Calu3 (cell line): ENCODE measurements at regions not wholly inside any gene's neighbourhood (a gene's known extent, or its start where the extent isn't known, plus 50 kb on each side); places are given as distances from the start of the nearest gene placed in this dataset.
"Not testable (repeated sequence)": the region's sequence is repeated elsewhere in the genome, so short reads cannot be mapped to it uniquely, and the experiment has no call there.

ENCODE experiments used
- BruUV-seq: library from RNA; stranded (reverse); fragments of 400-500 nt; replicated peaks from 2 replicates; lab custom pipeline; 2021; lab: Mats Ljungman, UMichigan
- CTCF ChIA-PET: fragments of 300-600 bp; sonication (Branson Sonifier 250); formaldehyde crosslinking; loops from one replicate; lab custom pipeline; 2022; ENCODE audit warnings: antibody characterized with exemption; lab: Charles Lee
- DNase-seq: peaks from one replicate; pipeline ENCODE4 v3.0.0; 2022
- H3K27ac Mint-ChIP-seq: one replicate; pipeline ENCODE4 v1.8.0; 2022; ENCODE audit warnings: mixed read lengths; ENCODE audit not compliant: unreplicated experiment
- H3K27me3 Mint-ChIP-seq: one replicate; pipeline ENCODE4 v1.8.0; 2022; ENCODE audit warnings: mixed read lengths; ENCODE audit not compliant: unreplicated experiment
- H3K36me3 Mint-ChIP-seq: one replicate; pipeline ENCODE4 v1.8.0; 2022; ENCODE audit warnings: mild to moderate bottlenecking, moderate library complexity, mixed read lengths; ENCODE audit not compliant: insufficient read depth, unreplicated experiment
- H3K4me1 Mint-ChIP-seq: one replicate; pipeline ENCODE4 v1.8.0; 2022; ENCODE audit warnings: mild to moderate bottlenecking, low read depth, mixed read lengths; ENCODE audit not compliant: unreplicated experiment
- H3K4me3 Mint-ChIP-seq: one replicate; pipeline ENCODE4 v1.8.0; 2022; ENCODE audit warnings: mild to moderate bottlenecking, low read depth, moderate library complexity, mixed read lengths; ENCODE audit not compliant: unreplicated experiment
- H3K9me3 Mint-ChIP-seq: one replicate; pipeline ENCODE4 v1.8.0; 2022; ENCODE audit warnings: low read depth, mixed read lengths; ENCODE audit not compliant: unreplicated experiment
- CTCF ChIP-seq: fragments of 200-600 bp; IDR thresholded peaks from one replicate; pipeline ENCODE4 v1.8.0; 2022; ENCODE audit warnings: antibody characterized with exemption; ENCODE audit not compliant: unreplicated experiment
- intact Hi-C: fragments of 100-400 bp; cut with micrococcal nuclease; formaldehyde crosslinking; loops from one replicate; pipeline ENCODE4 v1.10.0; 2022; ENCODE audit not compliant: unreplicated experiment

- no TSS peak for BruUV-seq
- peaks cover 38% of the 10 kb centered on the region for H3K27me3 Mint-ChIP-seq
- CTCF ChIA-PET, result interaction anchor here (0.6 kb wide), 1 partner anchor 25 kb away, joined by 5 read pairs; no protein-coding TSS in a partner anchor
- DNase-seq, result no peak
- TF ChIP-seq CTCF, result no peak
- H3K36me3 Mint-ChIP-seq, result peaks cover 7% of the 10 kb centered on the region
- H3K4me1 Mint-ChIP-seq, result no peaks in the 10 kb centered on the region
- H3K4me3 Mint-ChIP-seq, result no peak overlapping the region
- no peaks in the 10 kb centered on the region for H3K9me3 Mint-ChIP-seq
- intact Hi-C loops, result no loop called here
- H3K27ac Mint-ChIP-seq, result no peak overlapping the region
Observed at GRCh38 chr22:23437779-23438178, 142.3 kb downstream of the IGLL1 start.

GRCh38 chr22:23437107-23437395 is 143.0 kb downstream of the IGLL1 start:
- DNase-seq, H3K4me1 Mint-ChIP-seq, H3K9me3 Mint-ChIP-seq, H3K36me3 Mint-ChIP-seq, H3K4me3 Mint-ChIP-seq, BruUV-seq, CTCF ChIA-PET, H3K27ac Mint-ChIP-seq, intact Hi-C loops: not testable (repeated sequence)
- H3K27me3 Mint-ChIP-seq, result peaks cover 31% of the 10 kb centered on the region

GRCh38 chr22:23436354-23437106 is 143.6 kb downstream of the IGLL1 start:
- H3K9me3 Mint-ChIP-seq, BruUV-seq, H3K4me3 Mint-ChIP-seq, DNase-seq, H3K36me3 Mint-ChIP-seq, H3K4me1 Mint-ChIP-seq, CTCF ChIA-PET, intact Hi-C loops, H3K27ac Mint-ChIP-seq: not testable (repeated sequence)
- peaks cover 26% of the 10 kb centered on the region for H3K27me3 Mint-ChIP-seq

GRCh38 chr22:23435186-23435585 is 144.9 kb downstream of the IGLL1 start:
- H3K27ac Mint-ChIP-seq, H3K9me3 Mint-ChIP-seq, intact Hi-C loops, H3K4me1 Mint-ChIP-seq, CTCF ChIA-PET, BruUV-seq, H3K36me3 Mint-ChIP-seq, H3K4me3 Mint-ChIP-seq, DNase-seq: not testable (repeated sequence)
- peaks cover 22% of the 10 kb centered on the region for H3K27me3 Mint-ChIP-seq

- H3K4me3 Mint-ChIP-seq, H3K4me1 Mint-ChIP-seq, BruUV-seq: not testable (repeated sequence)
Observed at GRCh38 chr22:23434198-23434830, 145.8 kb downstream of the IGLL1 start.

GRCh38 chr22:23433127-23434005 is 146.7 kb downstream of the IGLL1 start:
- H3K27ac Mint-ChIP-seq, intact Hi-C loops, H3K9me3 Mint-ChIP-seq, BruUV-seq, H3K36me3 Mint-ChIP-seq, CTCF ChIA-PET, H3K4me1 Mint-ChIP-seq: not testable (repeated sequence)
- peak; percentile 57 for DNase-seq
- Mint-ChIP-seq H3K27me3 (peaks cover 13% of the 10 kb centered on the region), H3K4me3 (peak overlapping the region; percentile 68)
- TF ChIP-seq CTCF, result peak; percentile 58

More at GRCh38 chr22:23434198-23434830, 145.8 kb downstream of the IGLL1 start:
- H3K9me3 Mint-ChIP-seq, DNase-seq, H3K27ac Mint-ChIP-seq, intact Hi-C loops, H3K36me3 Mint-ChIP-seq, CTCF ChIA-PET: not testable (repeated sequence)
- peaks cover 22% of the 10 kb centered on the region for H3K27me3 Mint-ChIP-seq

GRCh38 chr22:23432719-23433118 is 147.4 kb downstream of the IGLL1 start:
- H3K4me1 Mint-ChIP-seq, H3K36me3 Mint-ChIP-seq, H3K27me3 Mint-ChIP-seq, H3K9me3 Mint-ChIP-seq, DNase-seq, CTCF ChIA-PET, intact Hi-C loops, H3K27ac Mint-ChIP-seq, BruUV-seq: not testable (repeated sequence)
- H3K4me3 Mint-ChIP-seq, result peak overlapping the region; percentile 68
